ENCODE measurements at regions not wholly inside any gene's neighbourhood (a gene's known extent, or its start where the extent isn't known, plus 50 kb on each side); places are given as distances from the start of the nearest gene placed in this dataset.

GRCh38 chr1:53383136-53383870 is 55.4 kb upstream of the LRP8 start:
- H3K4me1 ChIP-seq, result no peaks in the 10 kb centered on the region
- 73 to 84% methylated on average over 10 of the region's 10 CpGs for WGBS, 2 donors
- intact Hi-C loops (cut with DNase I), result no loop called here
- DNase-seq (no peak), ATAC-seq (no peak), FAIRE-seq (no peak)
- TF ChIP-seq CTCF (IDR thresholded peaks at IDR 0.05), result no peak
- H3K36me3 ChIP-seq, result no peaks in the 10 kb centered on the region
- no peak overlapping the region for H3K27ac ChIP-seq
- H3K27me3 ChIP-seq, result no peaks in the 10 kb centered on the region
- H3K9me3 ChIP-seq, result no peaks in the 10 kb centered on the region
- no peak overlapping the region for H3K4me3 ChIP-seq

DNA sequence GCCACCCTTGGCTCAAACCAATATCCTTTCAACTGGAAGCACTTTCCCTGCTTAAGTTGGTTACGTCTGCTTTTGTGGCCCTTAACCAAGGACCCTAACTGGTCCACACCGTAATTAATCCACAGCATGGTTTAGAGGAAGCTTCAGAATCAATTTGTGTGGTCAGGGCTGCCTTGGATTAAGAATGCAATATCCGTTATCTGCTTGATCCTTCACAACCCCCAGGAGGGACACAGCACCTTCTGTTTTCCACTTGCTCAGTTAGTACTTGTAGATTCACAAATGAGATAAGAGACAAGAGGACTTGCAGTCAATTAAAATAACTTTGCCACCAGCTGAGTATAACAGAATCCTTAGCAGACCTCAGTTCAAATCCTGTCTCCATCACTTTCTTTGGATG is 56.9 kb upstream of the LRP8 start:
- no peak for ATAC-seq
- no peak overlapping the region for H3K27ac ChIP-seq
- no peaks in the 10 kb centered on the region for H3K27me3 ChIP-seq
- H3K4me1 ChIP-seq, result no peaks in the 10 kb centered on the region
- H3K9me3 ChIP-seq, result no peaks in the 10 kb centered on the region
- TF ChIP-seq CTCF (IDR thresholded peaks at IDR 0.05), result no peak
- no peak for DNase-seq
- FAIRE-seq, result no peak
- no peaks in the 10 kb centered on the region for H3K36me3 ChIP-seq
- H3K4me3 ChIP-seq, result no peak overlapping the region
- WGBS, 2 donors, result 65 to 77% methylated on average over 3 of the region's 3 CpGs
- intact Hi-C loops (cut with DNase I), result no loop called here

DNA sequence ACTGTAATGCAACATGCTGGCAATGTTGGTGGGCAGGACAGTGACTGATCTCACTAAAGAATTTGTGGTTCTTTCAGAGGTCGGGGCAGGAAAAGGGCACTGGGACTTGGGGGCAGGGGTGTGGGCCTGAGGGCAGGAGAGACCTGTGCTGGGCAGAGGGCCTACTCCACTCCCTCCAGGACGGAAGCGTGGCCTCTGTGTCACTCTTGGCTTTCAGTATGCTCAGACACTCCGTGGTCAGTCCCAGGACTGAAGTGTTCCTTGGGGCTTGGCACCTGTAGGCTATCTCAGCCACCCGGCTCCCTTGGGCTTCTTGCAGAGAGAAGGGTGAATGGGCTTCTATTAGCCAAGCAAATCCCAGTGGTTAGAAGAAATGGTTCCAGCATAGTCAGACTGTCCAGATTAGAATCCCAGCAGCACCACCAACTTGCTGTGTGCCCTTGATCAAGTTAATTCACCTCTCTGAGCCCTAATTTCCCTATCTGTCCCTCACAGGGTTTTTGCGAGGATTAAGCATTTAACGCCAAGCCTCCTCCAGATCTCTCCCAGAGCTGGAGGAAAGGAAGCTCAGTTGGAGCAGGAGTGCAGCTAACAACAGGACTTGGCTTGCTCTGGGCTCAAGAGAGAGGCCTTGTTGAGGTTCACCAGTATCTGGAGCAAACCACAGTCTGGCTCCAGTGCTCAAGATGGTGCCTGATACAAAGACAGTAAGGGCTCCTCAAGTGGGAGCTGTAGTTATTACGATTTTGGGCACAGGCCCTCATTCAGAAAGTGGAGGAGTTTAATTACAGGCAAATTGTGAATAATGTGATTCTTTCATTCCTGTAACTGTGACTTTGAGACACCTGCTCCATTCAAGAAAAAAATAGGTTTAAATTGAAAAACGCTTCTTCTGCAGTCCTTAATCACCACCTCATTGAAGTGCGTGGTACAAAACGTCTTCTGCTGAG is 57.7 kb upstream of the LRP8 start:
- no peaks in the 10 kb centered on the region for H3K36me3 ChIP-seq
- H3K27me3 ChIP-seq, result no peaks in the 10 kb centered on the region
- H3K4me3 ChIP-seq, result no peak overlapping the region
- DNase-seq (no peak), ATAC-seq (no peak), FAIRE-seq (no peak)
- no peak for TF ChIP-seq CTCF (IDR thresholded peaks at IDR 0.05)
- no peaks in the 10 kb centered on the region for H3K9me3 ChIP-seq
- H3K27ac ChIP-seq, result no peak overlapping the region
- intact Hi-C loops (cut with DNase I), result no loop called here
- no peaks in the 10 kb centered on the region for H3K4me1 ChIP-seq
- 64 to 72% methylated on average over 11 of the region's 11 CpGs for WGBS, 2 donors

GRCh38 chr1:53388963-53389362 is 61.1 kb upstream of the LRP8 start:
- Histone ChIP-seq H3K27me3 (no peaks in the 10 kb centered on the region), H3K4me3 (no peak overlapping the region), H3K27ac (no peak overlapping the region), H3K36me3 (no peaks in the 10 kb centered on the region), H3K4me1 (no peaks in the 10 kb centered on the region), H3K9me3 (no peaks in the 10 kb centered on the region)
- 80 to 90% methylated on average over 4 of the region's 4 CpGs for WGBS, 2 donors
- intact Hi-C loops (cut with DNase I), result no loop called here
- ATAC-seq (no peak), DNase-seq (no peak), FAIRE-seq (no peak)
- no peak for TF ChIP-seq CTCF (IDR thresholded peaks at IDR 0.05)
